Trophoblast cell (in vitro differentiated cells and primary cell): ENCODE measurements at regions not wholly inside any gene's neighbourhood (a gene's known extent, or its start where the extent isn't known, plus 50 kb on each side); places are given as distances from the start of the nearest gene placed in this dataset.

Experiments used
- DNase-seq, 2 donors: peaks; one replicate each; pipeline ENCODE4 v3.0.0-alpha.2; 2016
- H2AFZ ChIP-seq: 2 replicates; pipeline ENCODE4 v1.6.1; 2013; ENCODE audit warnings: low read length, moderate library complexity, mild to moderate bottlenecking; ENCODE audit not compliant: insufficient read depth, poor library complexity
- H2AK5ac ChIP-seq: 2 replicates; pipeline ENCODE4 v1.6.1; 2013; ENCODE audit warnings: mild to moderate bottlenecking, low read length
- H2BK120ac ChIP-seq: 2 replicates; pipeline ENCODE4 v1.6.1; 2013; ENCODE audit warnings: low read length, mild to moderate bottlenecking, moderate library complexity; ENCODE audit not compliant: insufficient read depth, poor library complexity
- H2BK12ac ChIP-seq: 2 replicates; pipeline ENCODE4 v1.6.1; 2013; ENCODE audit warnings: mild to moderate bottlenecking, low read length, moderate library complexity
- H2BK5ac ChIP-seq: 2 replicates; pipeline ENCODE4 v1.6.1; 2013; ENCODE audit warnings: low read length, low read depth, moderate library complexity, mild to moderate bottlenecking; ENCODE audit not compliant: poor library complexity
- H3K14ac ChIP-seq: 2 replicates; pipeline ENCODE4 v1.6.1; 2013; ENCODE audit warnings: mild to moderate bottlenecking, low read length
- H3K18ac ChIP-seq: 2 replicates; pipeline ENCODE4 v1.6.1; 2013; ENCODE audit warnings: mild to moderate bottlenecking, low read length
- H3K23ac ChIP-seq: 2 replicates; pipeline ENCODE4 v1.6.1; 2013; ENCODE audit warnings: low read length
- H3K27ac ChIP-seq: 2 replicates; pipeline ENCODE4 v1.5.1; 2013; ENCODE audit warnings: low read depth, mild to moderate bottlenecking, inconsistent platforms, low read length, moderate library complexity
- H3K27me3 ChIP-seq: 2 replicates; pipeline ENCODE4 v1.6.1; 2013; ENCODE audit warnings: inconsistent platforms, mild to moderate bottlenecking, low read length, moderate library complexity; ENCODE audit not compliant: insufficient read depth
- H3K36me3 ChIP-seq, 2 experiments: 1 replicate in 1 of 2; 2 replicates in 1 of 2; pipeline ENCODE4 v1.6.1; 2013; ENCODE audit warnings: low read length in 2 of 2, mild to moderate bottlenecking in 2 of 2, moderate library complexity in 1 of 2; ENCODE audit not compliant: insufficient read depth in 2 of 2, control insufficient read depth in 1 of 2
- H3K4ac ChIP-seq: 2 replicates; pipeline ENCODE4 v1.6.1; 2013; ENCODE audit warnings: low read depth, mild to moderate bottlenecking, low read length, moderate library complexity
- H3K4me1 ChIP-seq, 2 experiments: 1 replicate in 1 of 2; 2 replicates in 1 of 2; pipeline ENCODE4 v1.6.1; 2013; ENCODE audit warnings: low read length in 2 of 2, mild to moderate bottlenecking in 2 of 2, moderate library complexity in 1 of 2; ENCODE audit not compliant: insufficient read depth in 2 of 2, control insufficient read depth in 1 of 2
- H3K4me2 ChIP-seq: 2 replicates; pipeline ENCODE4 v1.6.1; 2013; ENCODE audit warnings: inconsistent platforms, mild to moderate bottlenecking, low read length, moderate library complexity
- H3K4me3 ChIP-seq: 2 replicates; pipeline ENCODE4 v1.5.1; 2013; ENCODE audit warnings: mild to moderate bottlenecking, low read depth, low read length, inconsistent platforms
- H3K79me1 ChIP-seq: one replicate; pipeline ENCODE4 v1.6.1; 2013; ENCODE audit warnings: low read length
- H3K79me2 ChIP-seq: 2 replicates; pipeline ENCODE4 v1.6.1; 2013; ENCODE audit warnings: low read length, mild to moderate bottlenecking; ENCODE audit not compliant: control insufficient read depth, insufficient read depth, poor library complexity
- H3K9ac ChIP-seq: 2 replicates; pipeline ENCODE4 v1.6.1; 2013; ENCODE audit warnings: mild to moderate bottlenecking, low read length
- H3K9me3 ChIP-seq: 2 replicates; pipeline ENCODE4 v1.6.1; 2013; ENCODE audit warnings: low read depth, mild to moderate bottlenecking, control low read depth, inconsistent platforms, low read length; ENCODE audit not compliant: insufficient read depth
- H4K12ac ChIP-seq: 2 replicates; pipeline ENCODE4 v1.6.1; 2013; ENCODE audit warnings: low read depth, mild to moderate bottlenecking, low read length, moderate library complexity
- H4K8ac ChIP-seq: 2 replicates; pipeline ENCODE4 v1.6.1; 2013; ENCODE audit warnings: low read depth, mild to moderate bottlenecking, low read length, moderate library complexity
- H4K91ac ChIP-seq: one replicate; pipeline ENCODE4 v1.6.1; 2013; ENCODE audit warnings: low read depth, mild to moderate bottlenecking, low read length, moderate library complexity
- WGBS: extraction: QIAGEN DNeasy Blood & Tissue Kit; methylation state at CpG from one replicate; pipeline ENCODE4 v1.1.7; 2013; ENCODE audit warnings: missing lambda C conversion rate; ENCODE audit not compliant: insufficient read length, insufficient coverage; ENCODE audit errors: extremely low coverage; 5-methylcytosine and 5-hydroxymethylcytosine counted together

DNA sequence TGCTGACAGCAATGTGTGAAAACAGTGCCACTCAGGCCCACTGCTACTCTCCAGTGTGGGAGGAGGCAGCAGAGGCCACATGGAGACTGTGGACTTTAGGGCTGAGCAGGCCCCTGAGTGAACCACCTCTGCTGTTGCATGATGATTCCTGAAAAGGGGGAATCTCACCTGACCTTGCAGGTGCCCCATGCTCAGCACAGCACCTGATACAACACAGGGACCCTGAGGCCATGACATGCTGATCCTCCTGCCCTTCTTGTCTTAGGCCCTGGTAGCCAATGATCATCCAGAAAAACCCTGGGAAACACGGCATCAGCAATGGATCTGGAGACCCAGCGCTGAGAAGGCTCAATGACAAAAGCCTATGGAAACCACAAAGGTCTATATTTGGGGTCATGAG lies 446.8 kb upstream of the MYT1L start:
- Histone ChIP-seq H2AK5ac (no peak overlapping the region), H4K12ac (no peak overlapping the region), H3K4me1 (no peaks in the 10 kb centered on the region), H4K8ac (no peak overlapping the region), H3K9ac (no peak overlapping the region), H3K4me2 (no peak overlapping the region), H3K4ac (no peak overlapping the region), H2BK12ac (no peak overlapping the region), H4K91ac (no peak overlapping the region), H2BK5ac (no peak overlapping the region), H3K27me3 (no peaks in the 10 kb centered on the region), H3K9me3 (peaks cover 26% of the 10 kb centered on the region), H3K23ac (no peak overlapping the region), H3K27ac (no peak overlapping the region), H3K4me3 (no peak overlapping the region), H3K79me2 (no peaks in the 10 kb centered on the region), H3K36me3 (no peaks in the 10 kb centered on the region), H2AFZ (no peak overlapping the region), H3K18ac (no peak overlapping the region), H3K79me1 (no peaks in the 10 kb centered on the region), H2BK120ac (no peak overlapping the region), H3K14ac (no peak overlapping the region)
- WGBS, result no CpG with 5 or more reads among the region's 2 CpGs
- no peak for DNase-seq

DNA sequence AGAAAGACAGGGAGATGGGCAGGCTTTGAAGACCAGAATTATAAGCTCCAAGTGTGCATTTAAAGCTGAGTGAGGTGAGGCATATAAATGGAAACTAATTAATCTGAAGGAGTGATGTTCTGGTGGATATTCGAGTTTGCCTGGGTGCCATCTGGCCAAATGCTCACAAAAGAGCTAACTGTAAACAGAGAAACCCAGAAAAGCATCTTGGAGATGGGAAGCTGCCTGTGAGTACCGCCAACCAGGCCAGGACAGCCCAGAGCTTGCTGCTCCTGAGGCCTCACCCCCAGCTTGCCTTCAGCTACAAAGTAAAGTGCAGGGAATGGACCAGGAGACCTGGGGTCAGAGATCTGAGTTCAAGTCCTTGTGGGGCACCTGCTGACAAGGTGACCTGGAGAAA lies 446.1 kb upstream of the MYT1L start:
- no peak overlapping the region for H3K4me3 ChIP-seq

GRCh38 chr2:2775018-2775417 lies 443.9 kb upstream of the MYT1L start:
- Histone ChIP-seq H4K12ac (no peak overlapping the region), H3K9ac (no peak overlapping the region), H2BK120ac (no peak overlapping the region), H3K4me2 (no peak overlapping the region), H3K14ac (no peak overlapping the region), H4K91ac (no peak overlapping the region), H3K79me1 (no peaks in the 10 kb centered on the region), H3K23ac (no peak overlapping the region), H3K79me2 (no peaks in the 10 kb centered on the region), H3K4ac (no peak overlapping the region), H3K9me3 (peaks cover 19% of the 10 kb centered on the region), H2BK5ac (no peak overlapping the region), H4K8ac (no peak overlapping the region), H3K4me3 (no peak overlapping the region), H3K36me3 (no peaks in the 10 kb centered on the region), H2AK5ac (no peak overlapping the region), H3K27me3 (no peaks in the 10 kb centered on the region), H3K18ac (no peak overlapping the region), H3K4me1 (no peaks in the 10 kb centered on the region), H2BK12ac (no peak overlapping the region), H3K27ac (no peak overlapping the region), H2AFZ (no peak overlapping the region)
- DNase-seq, result no peak
- no CpG with 5 or more reads among the region's 2 CpGs for WGBS

More for the DNA sequence above, 446.1 kb upstream of the MYT1L start:
- peaks cover 26% of the 10 kb centered on the region for H3K9me3 ChIP-seq
- no peak overlapping the region for H3K27ac ChIP-seq
- H2BK5ac ChIP-seq, result no peak overlapping the region
- H4K8ac ChIP-seq, result no peak overlapping the region
- no peak for DNase-seq
- no peaks in the 10 kb centered on the region for H3K36me3 ChIP-seq
- H3K4ac ChIP-seq, result no peak overlapping the region
- H3K4me2 ChIP-seq, result no peak overlapping the region
- no peak overlapping the region for H2BK12ac ChIP-seq
- no peaks in the 10 kb centered on the region for H3K79me2 ChIP-seq
- no peak overlapping the region for H3K18ac ChIP-seq
- no peaks in the 10 kb centered on the region for H3K4me1 ChIP-seq
- H2AFZ ChIP-seq, result no peak overlapping the region
- H4K91ac ChIP-seq, result no peak overlapping the region
- no peak overlapping the region for H2BK120ac ChIP-seq
- no CpG with 5 or more reads among the region's 2 CpGs for WGBS
- no peak overlapping the region for H4K12ac ChIP-seq
- H3K9ac ChIP-seq, result no peak overlapping the region
- H3K27me3 ChIP-seq, result no peaks in the 10 kb centered on the region
- no peak overlapping the region for H3K23ac ChIP-seq
- H3K79me1 ChIP-seq, result no peaks in the 10 kb centered on the region
- no peak overlapping the region for H2AK5ac ChIP-seq
- no peak overlapping the region for H3K14ac ChIP-seq

GRCh38 chr2:2773692-2774091 lies 442.6 kb upstream of the MYT1L start:
- Histone ChIP-seq H3K23ac (no peak overlapping the region), H2BK12ac (no peak overlapping the region), H3K4me3 (no peak overlapping the region), H3K4me1 (no peaks in the 10 kb centered on the region), H3K27ac (no peak overlapping the region), H2AK5ac (no peak overlapping the region), H4K8ac (no peak overlapping the region), H3K4ac (no peak overlapping the region), H2BK5ac (no peak overlapping the region), H3K4me2 (no peak overlapping the region), H2BK120ac (no peak overlapping the region), H2AFZ (no peak overlapping the region), H3K9me3 (peaks cover 11% of the 10 kb centered on the region), H3K36me3 (no peaks in the 10 kb centered on the region), H3K79me2 (no peaks in the 10 kb centered on the region), H3K9ac (no peak overlapping the region), H3K14ac (no peak overlapping the region), H4K91ac (no peak overlapping the region), H3K79me1 (no peaks in the 10 kb centered on the region), H4K12ac (no peak overlapping the region), H3K27me3 (no peaks in the 10 kb centered on the region), H3K18ac (no peak overlapping the region)
- DNase-seq, result no peak
- no CpG with 5 or more reads among the region's 8 CpGs for WGBS
